ENCODE measurements at regions not wholly inside any gene's neighbourhood (a gene's known extent, or its start where the extent isn't known, plus 50 kb on each side); places are given as distances from the start of the nearest gene placed in this dataset.

DNA sequence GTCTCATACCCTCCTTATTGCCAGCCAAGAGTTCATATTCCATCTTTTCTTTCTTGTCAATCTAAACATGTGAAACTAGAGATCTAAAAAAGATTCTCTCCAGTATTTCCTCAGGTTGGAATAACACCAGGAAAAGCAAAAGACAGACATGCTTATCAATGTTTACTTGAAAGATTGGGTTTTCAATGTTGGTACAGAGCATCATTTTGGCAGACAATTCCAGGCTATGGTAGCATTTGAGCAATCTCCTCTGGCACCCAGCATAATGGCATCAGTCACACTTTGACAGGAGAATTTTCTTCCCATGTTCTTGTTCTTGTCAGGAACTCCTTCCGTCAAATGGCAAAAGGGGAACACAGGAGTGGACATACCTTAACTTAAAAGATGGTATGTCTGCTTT is 61.0 kb upstream of the RARB start:
- TF ChIP-seq TCF7L2 (IDR thresholded peaks at IDR 0.05; ENCODE audit: low read depth, low read length), result no peak
- TF ChIP-seq POLR2AphosphoS5 (IDR thresholded peaks at IDR 0.05; ENCODE audit: low read depth, low read length), result no peak
- TF ChIP-seq, protein P1, sequence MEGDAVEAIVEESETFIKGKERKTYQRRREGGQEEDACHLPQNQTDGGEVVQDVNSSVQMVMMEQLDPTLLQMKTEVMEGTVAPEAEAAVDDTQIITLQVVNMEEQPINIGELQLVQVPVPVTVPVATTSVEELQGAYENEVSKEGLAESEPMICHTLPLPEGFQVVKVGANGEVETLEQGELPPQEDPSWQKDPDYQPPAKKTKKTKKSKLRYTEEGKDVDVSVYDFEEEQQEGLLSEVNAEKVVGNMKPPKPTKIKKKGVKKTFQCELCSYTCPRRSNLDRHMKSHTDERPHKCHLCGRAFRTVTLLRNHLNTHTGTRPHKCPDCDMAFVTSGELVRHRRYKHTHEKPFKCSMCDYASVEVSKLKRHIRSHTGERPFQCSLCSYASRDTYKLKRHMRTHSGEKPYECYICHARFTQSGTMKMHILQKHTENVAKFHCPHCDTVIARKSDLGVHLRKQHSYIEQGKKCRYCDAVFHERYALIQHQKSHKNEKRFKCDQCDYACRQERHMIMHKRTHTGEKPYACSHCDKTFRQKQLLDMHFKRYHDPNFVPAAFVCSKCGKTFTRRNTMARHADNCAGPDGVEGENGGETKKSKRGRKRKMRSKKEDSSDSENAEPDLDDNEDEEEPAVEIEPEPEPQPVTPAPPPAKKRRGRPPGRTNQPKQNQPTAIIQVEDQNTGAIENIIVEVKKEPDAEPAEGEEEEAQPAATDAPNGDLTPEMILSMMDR (IDR thresholded peaks at IDR 0.05), result no peak
- TF ChIP-seq SIN3A (IDR thresholded peaks at IDR 0.05; ENCODE audit: borderline replicate concordance, insufficient read depth, low read depth, low read length), result no peak
